ENCODE measurements at regions not wholly inside any gene's neighbourhood (a gene's known extent, or its start where the extent isn't known, plus 50 kb on each side); places are given as distances from the start of the nearest gene placed in this dataset.
A peak's percentile ranks its signal among the peaks of the same experiment; 100 is the strongest.

- DNase-seq, result no peak
These were observed 172.7 kb upstream of the PARP11 start for GRCh38 chr12:4045786-4046494.

- DNase-seq, result no peak
These were observed 171.8 kb upstream of the PARP11 start for GRCh38 chr12:4044736-4045730.

- no peak for DNase-seq
These were observed 170.9 kb upstream of the PARP11 start for GRCh38 chr12:4044101-4044500.

- DNase-seq, result no peak
These were observed 168.1 kb upstream of the PARP11 start for GRCh38 chr12:4041187-4041885.

GRCh38 chr12:4039931-4040330, 166.7 kb upstream of the PARP11 start:
- no peak for DNase-seq

- DNase-seq, result peak; percentile 48
These were observed 164.6 kb upstream of the PARP11 start for GRCh38 chr12:4037747-4038312.

- DNase-seq, result no peak
These were observed 163.6 kb upstream of the PARP11 start for GRCh38 chr12:4036671-4037271.

GRCh38 chr12:4034921-4035320, 161.7 kb upstream of the PARP11 start:
- DNase-seq, result peak; percentile 32

GRCh38 chr12:4032924-4033615, 159.9 kb upstream of the PARP11 start:
- no peak for DNase-seq

- DNase-seq, result no peak
These were observed 158.6 kb upstream of the PARP11 start for GRCh38 chr12:4031703-4032291.

GRCh38 chr12:4030929-4031702, 157.9 kb upstream of the PARP11 start:
- DNase-seq, result peak; percentile 98

GRCh38 chr12:4027412-4027811, 154.2 kb upstream of the PARP11 start:
- DNase-seq, result no peak

GRCh38 chr12:4026517-4026916, 153.3 kb upstream of the PARP11 start:
- no peak for DNase-seq

GRCh38 chr12:4026020-4026358, 152.8 kb upstream of the PARP11 start:
- DNase-seq, result no peak

- no peak for DNase-seq
These were observed 152.2 kb upstream of the PARP11 start for GRCh38 chr12:4025181-4026019.

- no peak for DNase-seq
These were observed 151.5 kb upstream of the PARP11 start for GRCh38 chr12:4024701-4025100.

GRCh38 chr12:4015225-4016091, 142.3 kb upstream of the PARP11 start:
- DNase-seq, result no peak

GRCh38 chr12:4014858-4015224, 141.6 kb upstream of the PARP11 start:
- DNase-seq, result no peak

GRCh38 chr12:4014444-4014843, 141.2 kb upstream of the PARP11 start:
- no peak for DNase-seq
